Smooth muscle cell (in vitro differentiated cells): ENCODE measurements at regions not wholly inside any gene's neighbourhood (a gene's known extent, or its start where the extent isn't known, plus 50 kb on each side); places are given as distances from the start of the nearest gene placed in this dataset.

ENCODE experiments used
- DNase-seq: peaks from one replicate; lab custom pipeline; 2025; ENCODE audit not compliant: unreplicated experiment; lab: John Stamatoyannopoulos, UW
- H2AFZ ChIP-seq: fragments of 200-600 bp; sonication (generic); 2 replicates; pipeline ENCODE4 v1.6.0; 2016; ENCODE audit warnings: antibody characterized with exemption, low read depth, mild to moderate bottlenecking
- H3F3A ChIP-seq: fragments of 200-600 bp; sonication (generic); 2 replicates; pipeline ENCODE4 v1.6.0; 2017; ENCODE audit warnings: antibody characterized with exemption, low read depth
- H3K27ac ChIP-seq: fragments of 200-600 bp; sonication (generic); 2 replicates; pipeline ENCODE4 v1.5.1; 2016; ENCODE audit warnings: low read depth, mild to moderate bottlenecking
- H3K27me3 ChIP-seq: fragments of 200-600 bp; sonication (generic); 2 replicates; pipeline ENCODE4 v1.6.1; 2016; ENCODE audit warnings: low read depth, mild to moderate bottlenecking
- H3K36me3 ChIP-seq: fragments of 200-600 bp; sonication (generic); 2 replicates; pipeline ENCODE4 v1.5.1; 2016; ENCODE audit warnings: low read depth
- H3K4me1 ChIP-seq: fragments of 200-600 bp; sonication (generic); 2 replicates; pipeline ENCODE4 v1.5.1; 2016; ENCODE audit warnings: low read depth
- H3K4me2 ChIP-seq: fragments of 200-600 bp; sonication (generic); 2 replicates; pipeline ENCODE4 v1.6.0; 2016; ENCODE audit warnings: mild to moderate bottlenecking
- H3K4me3 ChIP-seq: fragments of 200-600 bp; sonication (generic); 2 replicates; pipeline ENCODE4 v1.5.1; 2016; ENCODE audit warnings: mild to moderate bottlenecking
- H3K79me2 ChIP-seq: fragments of 200-600 bp; sonication (generic); 2 replicates; pipeline ENCODE4 v1.6.0; 2016; ENCODE audit warnings: low read depth, mild to moderate bottlenecking
- H3K9ac ChIP-seq: fragments of 200-600 bp; sonication (generic); 2 replicates; pipeline ENCODE4 v1.6.0; 2016; ENCODE audit warnings: low read depth
- H3K9me3 ChIP-seq: fragments of 200-600 bp; sonication (generic); replicated peaks from 2 replicates; pipeline ENCODE4 v1.5.1; 2016; ENCODE audit warnings: low read depth
- H4K20me1 ChIP-seq: fragments of 200-600 bp; sonication (generic); 2 replicates; pipeline ENCODE4 v1.6.0; 2016; ENCODE audit warnings: low read depth
- CTCF ChIP-seq: fragments of 200-600 bp; sonication (generic); IDR thresholded peaks from 2 replicates; pipeline ENCODE4 v1.5.1; 2017; ENCODE audit warnings: borderline replicate concordance, mild to moderate bottlenecking, antibody characterized with exemption; ENCODE audit not compliant: insufficient read depth, poor library complexity, severe bottlenecking
- WGBS: methylation state at CpG from one replicate; pipeline ENCODE4 v1.1.7; 2016; ENCODE audit warnings: low lambda C conversion rate; 5-methylcytosine and 5-hydroxymethylcytosine counted together

GRCh38 chr18:7298149-7298548, 67.3 kb downstream of the LRRC30 start:
- Histone ChIP-seq H3K4me1 (no peaks in the 10 kb centered on the region), H3K9ac (no peak overlapping the region), H2AFZ (no peak overlapping the region), H3K9me3 (peaks cover 18% of the 10 kb centered on the region), H3K4me3 (no peak overlapping the region), H3K4me2 (no peak overlapping the region), H4K20me1 (no peaks in the 10 kb centered on the region), H3K36me3 (no peaks in the 10 kb centered on the region), H3K79me2 (no peaks in the 10 kb centered on the region), H3K27me3 (no peaks in the 10 kb centered on the region), H3F3A (peaks cover 5% of the 10 kb centered on the region), H3K27ac (no peak overlapping the region)
- no peak for TF ChIP-seq CTCF
- no peak for DNase-seq

GRCh38 chr18:7301094-7301493, 70.2 kb downstream of the LRRC30 start:
- Histone ChIP-seq H3F3A (peaks cover 5% of the 10 kb centered on the region), H3K79me2 (no peaks in the 10 kb centered on the region), H3K9ac (no peak overlapping the region), H3K36me3 (no peaks in the 10 kb centered on the region), H3K4me3 (no peak overlapping the region), H3K27me3 (no peaks in the 10 kb centered on the region), H2AFZ (no peak overlapping the region), H3K9me3 (peaks cover 18% of the 10 kb centered on the region), H3K27ac (no peak overlapping the region), H3K4me2 (no peak overlapping the region), H3K4me1 (no peaks in the 10 kb centered on the region), H4K20me1 (no peaks in the 10 kb centered on the region)
- TF ChIP-seq CTCF: no peak
- WGBS: 88% methylated on average over 1 of the region's 1 CpG
- DNase-seq: no peak

GRCh38 chr18:7303316-7304060, 72.6 kb downstream of the LRRC30 start:
- no peak for DNase-seq
- no peak for TF ChIP-seq CTCF
- Histone ChIP-seq H3K79me2 (no peaks in the 10 kb centered on the region), H3K4me2 (peak overlapping the region; percentile 55), H3K4me1 (no peaks in the 10 kb centered on the region), H3K27ac (peak overlapping the region; percentile 6), H3K36me3 (no peaks in the 10 kb centered on the region), H3K4me3 (no peak overlapping the region), H3F3A (peaks cover 5% of the 10 kb centered on the region), H3K27me3 (no peaks in the 10 kb centered on the region), H3K9me3 (peaks cover 10% of the 10 kb centered on the region), H2AFZ (no peak overlapping the region), H3K9ac (no peak overlapping the region), H4K20me1 (no peaks in the 10 kb centered on the region)
- 38% methylated on average over 4 of the region's 4 CpGs for WGBS

- 37% methylated on average over 6 of the region's 6 CpGs for WGBS
- no peaks in the 10 kb centered on the region for H3K36me3 ChIP-seq
- H3K79me2 ChIP-seq: no peaks in the 10 kb centered on the region
- no peak overlapping the region for H3K4me3 ChIP-seq
- H3K9ac ChIP-seq: no peak overlapping the region
- peak overlapping the region; percentile 6 for H3K27ac ChIP-seq
- no peak for TF ChIP-seq CTCF
- H3K27me3 ChIP-seq: no peaks in the 10 kb centered on the region
- no peaks in the 10 kb centered on the region for H4K20me1 ChIP-seq
- peaks cover 5% of the 10 kb centered on the region for H3F3A ChIP-seq
- H3K4me1 ChIP-seq: no peaks in the 10 kb centered on the region
- H3K4me2 ChIP-seq: peak overlapping the region; percentile 55
- peaks cover 4% of the 10 kb centered on the region for H3K9me3 ChIP-seq
- H2AFZ ChIP-seq: no peak overlapping the region
- no peak for DNase-seq
These were observed 73.1 kb downstream of the LRRC30 start for GRCh38 chr18:7304061-7304370.
